Hepatocyte (in vitro differentiated cells): ENCODE measurements at regions not wholly inside any gene's neighbourhood (a gene's known extent, or its start where the extent isn't known, plus 50 kb on each side); places are given as distances from the start of the nearest gene placed in this dataset.

Source experiments
- DNase-seq: peaks from one replicate; pipeline ENCODE4 v3.0.0-alpha.2; 2016; ENCODE audit warnings: low spot score
- H2AFZ ChIP-seq: fragments of 200-600 bp; sonication (generic); 2 replicates; pipeline ENCODE4 v1.6.0; 2016; ENCODE audit warnings: antibody characterized with exemption, mild to moderate bottlenecking
- H3K27ac ChIP-seq: fragments of 200-600 bp; sonication (generic); 2 replicates; pipeline ENCODE4 v1.5.1; 2016; ENCODE audit warnings: mild to moderate bottlenecking
- H3K27me3 ChIP-seq: fragments of 200-600 bp; sonication (generic); 2 replicates; pipeline ENCODE4 v1.6.1; 2016
- H3K36me3 ChIP-seq: fragments of 200-600 bp; sonication (generic); replicated peaks from 2 replicates; pipeline ENCODE4 v1.5.1; 2016; ENCODE audit warnings: low read depth; ENCODE audit not compliant: insufficient read depth
- H3K4me1 ChIP-seq: fragments of 200-600 bp; sonication (generic); 2 replicates; pipeline ENCODE4 v1.5.1; 2016; ENCODE audit warnings: mild to moderate bottlenecking, moderate library complexity; ENCODE audit not compliant: insufficient read depth
- H3K4me2 ChIP-seq: fragments of 200-600 bp; sonication (generic); 2 replicates; pipeline ENCODE4 v1.6.0; 2016
- H3K4me3 ChIP-seq: fragments of 200-600 bp; sonication (generic); 2 replicates; pipeline ENCODE4 v1.5.1; 2016; ENCODE audit warnings: mild to moderate bottlenecking
- H3K79me2 ChIP-seq: fragments of 200-600 bp; sonication (generic); 2 replicates; pipeline ENCODE4 v1.6.0; 2017; ENCODE audit warnings: mild to moderate bottlenecking
- H3K9me2 ChIP-seq: fragments of 200-600 bp; sonication (generic); replicated peaks from 2 replicates; pipeline ENCODE4 v1.6.0; 2017; ENCODE audit warnings: mild to moderate bottlenecking; ENCODE audit not compliant: insufficient read depth
- H3K9me3 ChIP-seq: fragments of 200-600 bp; sonication (generic); 2 replicates; pipeline ENCODE4 v1.5.1; 2016; ENCODE audit warnings: low read depth, mild to moderate bottlenecking
- H4K20me1 ChIP-seq: fragments of 200-600 bp; sonication (generic); 2 replicates; pipeline ENCODE4 v1.6.0; 2016; ENCODE audit warnings: mild to moderate bottlenecking; ENCODE audit not compliant: insufficient read depth, poor library complexity, severe bottlenecking
- CTCF ChIP-seq: fragments of 200-600 bp; sonication (generic); IDR thresholded peaks from 2 replicates; pipeline ENCODE4 v1.5.1; 2016; ENCODE audit warnings: antibody characterized with exemption, mild to moderate bottlenecking; ENCODE audit not compliant: poor library complexity
- EZH2 ChIP-seq: fragments of 200-600 bp; sonication (generic); IDR thresholded peaks from 2 replicates; pipeline ENCODE4 v1.6.1; 2016; ENCODE audit warnings: antibody characterized with exemption, mild to moderate bottlenecking, borderline replicate concordance
- EZH2phosphoT487 ChIP-seq: fragments of 200-600 bp; sonication (generic); IDR thresholded peaks from one replicate; pipeline ENCODE4 v1.6.1; 2018; ENCODE audit warnings: antibody characterized with exemption, mild to moderate bottlenecking, low read depth, moderate library complexity; ENCODE audit not compliant: unreplicated experiment, severe bottlenecking
- WGBS: methylation state at CpG from one replicate; pipeline ENCODE4 v1.1.6; 2016; ENCODE audit warnings: low lambda C conversion rate; ENCODE audit errors: missing lambda C conversion rate; 5-methylcytosine and 5-hydroxymethylcytosine counted together

GRCh38 chr11:45385844-45386243 lies 99.7 kb upstream of the SYT13 start:
- Histone ChIP-seq H2AFZ (no peak overlapping the region), H3K27ac (no peak overlapping the region), H3K27me3 (no peaks in the 10 kb centered on the region), H3K79me2 (no peaks in the 10 kb centered on the region), H3K36me3 (no peaks in the 10 kb centered on the region), H3K4me1 (no peaks in the 10 kb centered on the region), H3K4me3 (no peak overlapping the region), H3K9me2 (no peaks in the 10 kb centered on the region), H4K20me1 (no peaks in the 10 kb centered on the region), H3K4me2 (no peak overlapping the region), H3K9me3 (no peaks in the 10 kb centered on the region)
- 81% methylated on average over 5 of the region's 5 CpGs for WGBS
- DNase-seq, result no peak
- no peak for TF ChIP-seq CTCF
- no peak for TF ChIP-seq EZH2phosphoT487
- no peak for TF ChIP-seq EZH2

- Histone ChIP-seq H3K4me1 (no peaks in the 10 kb centered on the region), H3K4me3 (no peak overlapping the region), H3K9me2 (no peaks in the 10 kb centered on the region), H3K27ac (no peak overlapping the region), H4K20me1 (no peaks in the 10 kb centered on the region), H2AFZ (no peak overlapping the region), H3K36me3 (no peaks in the 10 kb centered on the region), H3K27me3 (no peaks in the 10 kb centered on the region), H3K9me3 (no peaks in the 10 kb centered on the region), H3K79me2 (no peaks in the 10 kb centered on the region), H3K4me2 (no peak overlapping the region)
- DNase-seq, result no peak
- 86% methylated on average over 9 of the region's 9 CpGs for WGBS
- no peak for TF ChIP-seq EZH2
- TF ChIP-seq EZH2phosphoT487, result no peak
- TF ChIP-seq CTCF, result no peak
Measured at GRCh38 chr11:45385423-45385822, 99.3 kb upstream of the SYT13 start.

- no peaks in the 10 kb centered on the region for H4K20me1 ChIP-seq
- no peaks in the 10 kb centered on the region for H3K79me2 ChIP-seq
- no peaks in the 10 kb centered on the region for H3K9me2 ChIP-seq
- H3K36me3 ChIP-seq, result no peaks in the 10 kb centered on the region
- no peak overlapping the region for H3K4me3 ChIP-seq
- H3K4me2 ChIP-seq, result no peak overlapping the region
- no peaks in the 10 kb centered on the region for H3K4me1 ChIP-seq
- no peak overlapping the region for H2AFZ ChIP-seq
- TF ChIP-seq CTCF, result no peak
- TF ChIP-seq EZH2, result no peak
- TF ChIP-seq EZH2phosphoT487, result no peak
- no peaks in the 10 kb centered on the region for H3K9me3 ChIP-seq
- no peak for DNase-seq
- no peaks in the 10 kb centered on the region for H3K27me3 ChIP-seq
- H3K27ac ChIP-seq, result no peak overlapping the region
- 74% methylated on average over 12 of the region's 12 CpGs for WGBS
Measured at GRCh38 chr11:45384711-45385241, 98.6 kb upstream of the SYT13 start.

- Histone ChIP-seq H3K36me3 (no peaks in the 10 kb centered on the region), H3K79me2 (no peaks in the 10 kb centered on the region), H3K27me3 (no peaks in the 10 kb centered on the region), H2AFZ (no peak overlapping the region), H4K20me1 (no peaks in the 10 kb centered on the region), H3K9me2 (no peaks in the 10 kb centered on the region), H3K4me3 (no peak overlapping the region), H3K4me2 (no peak overlapping the region), H3K27ac (no peak overlapping the region), H3K4me1 (no peaks in the 10 kb centered on the region), H3K9me3 (no peaks in the 10 kb centered on the region)
- DNase-seq, result no peak
- WGBS, result 83% methylated on average over 4 of the region's 4 CpGs
- no peak for TF ChIP-seq EZH2
- TF ChIP-seq CTCF, result no peak
- no peak for TF ChIP-seq EZH2phosphoT487
Measured at GRCh38 chr11:45384016-45384415, 97.9 kb upstream of the SYT13 start.
